GM20000 (cell line): ENCODE measurements at regions not wholly inside any gene's neighbourhood (a gene's known extent, or its start where the extent isn't known, plus 50 kb on each side); places are given as distances from the start of the nearest gene placed in this dataset.

Source experiments
- DNase-seq: peaks from one replicate; pipeline ENCODE4 v3.0.0; 2012; ENCODE audit warnings: low spot score
- CTCF ChIP-seq: IDR thresholded peaks from 2 replicates; pipeline ENCODE4 v1.5.1; 2012; ENCODE audit warnings: mild to moderate bottlenecking, control low read depth; ENCODE audit errors: extremely low read depth, missing control alignments

GRCh38 chrX:6980981-6981380 lies 166.5 kb upstream of the STS start:
- no peak for DNase-seq
- TF ChIP-seq CTCF: no peak

DNA sequence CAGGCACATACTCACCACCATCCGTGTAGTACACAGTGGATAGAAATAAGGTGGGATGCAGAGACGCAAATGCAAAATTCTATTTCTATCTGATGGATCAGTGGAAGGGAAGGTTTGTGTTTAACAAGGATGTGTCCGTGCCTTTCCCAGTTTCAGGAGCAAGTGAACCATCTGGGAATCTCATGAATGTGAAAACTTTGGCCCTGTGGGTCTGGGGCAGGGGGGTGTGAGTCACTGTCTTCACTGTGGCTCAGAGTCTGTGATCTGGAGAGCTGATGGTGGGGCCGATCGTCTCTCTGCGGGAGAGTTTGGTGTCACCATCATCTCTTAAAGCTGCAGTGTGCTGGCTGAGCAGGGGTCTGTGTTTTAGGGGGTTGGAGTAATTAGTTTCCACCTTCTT lies 179.3 kb upstream of the STS start:
- no peak for TF ChIP-seq CTCF
- DNase-seq: no peak

DNA sequence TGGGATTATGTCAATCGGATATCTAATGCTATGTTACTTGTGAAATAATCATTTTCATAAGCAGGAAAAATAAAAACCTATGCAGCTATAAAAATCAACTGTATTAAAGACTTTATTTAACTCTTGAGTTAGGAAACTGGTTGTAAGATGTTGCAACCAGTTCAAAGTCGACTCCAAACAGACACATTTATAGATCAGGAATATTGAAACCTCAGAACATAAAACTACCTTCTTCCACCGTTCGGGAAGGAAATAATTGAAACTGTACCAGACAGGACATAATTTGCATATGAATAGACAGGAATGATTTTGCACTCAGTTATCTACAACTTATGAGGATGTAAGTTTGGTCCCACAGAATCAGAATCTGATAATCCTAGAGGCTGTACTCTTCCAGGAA lies 181.8 kb upstream of the STS start:
- TF ChIP-seq CTCF: no peak
- no peak for DNase-seq

- TF ChIP-seq CTCF: no peak
- no peak for DNase-seq
Observed at GRCh38 chrX:6962006-6962355, 185.5 kb upstream of the STS start.

DNA sequence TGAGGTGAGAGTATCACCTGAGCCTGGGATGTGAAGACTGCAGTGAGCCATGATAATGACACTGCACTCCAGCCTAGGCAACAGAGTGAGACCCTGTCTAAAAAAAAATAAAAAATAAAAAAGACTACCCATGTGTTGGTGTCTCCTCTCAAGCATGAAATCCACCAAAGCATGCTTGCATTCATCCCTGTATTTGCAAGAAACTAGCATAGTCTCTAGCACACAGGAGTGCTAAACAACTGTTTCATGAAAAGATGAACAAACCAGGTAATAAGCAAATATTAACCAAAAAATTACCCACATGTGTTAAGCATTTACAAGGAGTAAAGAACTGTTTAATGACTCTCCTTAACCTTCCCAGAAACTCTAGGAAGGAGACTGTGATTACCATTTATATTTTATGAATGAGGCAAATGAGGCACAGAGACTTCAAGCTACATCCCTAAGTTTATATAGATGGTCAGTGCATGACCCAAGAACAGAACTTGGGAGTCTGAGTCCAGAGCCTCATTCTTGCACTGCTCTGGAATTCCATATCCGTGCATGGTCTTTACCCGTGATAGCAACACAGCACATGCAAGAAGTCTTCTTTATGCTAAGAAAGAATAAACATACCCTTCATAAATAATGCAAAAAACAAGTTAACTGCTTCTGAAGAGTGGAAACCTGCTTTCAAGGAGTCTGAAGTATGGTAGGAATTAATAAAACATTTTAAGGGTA lies 186.1 kb upstream of the STS start:
- TF ChIP-seq CTCF: no peak

GRCh38 chrX:6959006-6959405 lies 188.5 kb upstream of the STS start:
- DNase-seq: no peak
- no peak for TF ChIP-seq CTCF

More for the DNA sequence above, 186.1 kb upstream of the STS start:
- DNase-seq: no peak

- no peak for DNase-seq
- no peak for TF ChIP-seq CTCF
Observed at GRCh38 chrX:6954836-6955235, 192.7 kb upstream of the STS start.
